Memory B cell (primary cell): ENCODE measurements at regions not wholly inside any gene's neighbourhood (a gene's known extent, or its start where the extent isn't known, plus 50 kb on each side); places are given as distances from the start of the nearest gene placed in this dataset.

Experiments used
- ATAC-seq: fragments of 150-1000 bp; cut with Tn5 transposase; 2 replicates; pipeline ENCODE4 v1.10.0; 2021; ENCODE audit warnings: low read depth, mild to moderate bottlenecking, moderate library complexity
- DNase-seq, 2 donors: peaks; one replicate each; pipeline ENCODE4 v3.0.0; 2022; ENCODE audit warnings: low spot score in 2 of 2
- H3K27ac Mint-ChIP-seq: one replicate; pipeline ENCODE4 v1.8.0; 2022; ENCODE audit warnings: mild to moderate bottlenecking, moderate library complexity, mixed read lengths
- H3K27me3 Mint-ChIP-seq: one replicate; pipeline ENCODE4 v1.8.0; 2022; ENCODE audit warnings: mixed read lengths
- H3K36me3 Mint-ChIP-seq: one replicate; pipeline ENCODE4 v1.8.0; 2022; ENCODE audit warnings: mild to moderate bottlenecking, mixed read lengths
- H3K4me1 Mint-ChIP-seq: one replicate; pipeline ENCODE4 v1.8.0; 2022; ENCODE audit warnings: mixed read lengths
- H3K4me3 Mint-ChIP-seq: one replicate; pipeline ENCODE4 v1.8.0; 2022; ENCODE audit warnings: mild to moderate bottlenecking, moderate library complexity, mixed read lengths
- H3K9me3 Mint-ChIP-seq: one replicate; pipeline ENCODE4 v1.8.0; 2022; ENCODE audit warnings: mixed read lengths

DNA sequence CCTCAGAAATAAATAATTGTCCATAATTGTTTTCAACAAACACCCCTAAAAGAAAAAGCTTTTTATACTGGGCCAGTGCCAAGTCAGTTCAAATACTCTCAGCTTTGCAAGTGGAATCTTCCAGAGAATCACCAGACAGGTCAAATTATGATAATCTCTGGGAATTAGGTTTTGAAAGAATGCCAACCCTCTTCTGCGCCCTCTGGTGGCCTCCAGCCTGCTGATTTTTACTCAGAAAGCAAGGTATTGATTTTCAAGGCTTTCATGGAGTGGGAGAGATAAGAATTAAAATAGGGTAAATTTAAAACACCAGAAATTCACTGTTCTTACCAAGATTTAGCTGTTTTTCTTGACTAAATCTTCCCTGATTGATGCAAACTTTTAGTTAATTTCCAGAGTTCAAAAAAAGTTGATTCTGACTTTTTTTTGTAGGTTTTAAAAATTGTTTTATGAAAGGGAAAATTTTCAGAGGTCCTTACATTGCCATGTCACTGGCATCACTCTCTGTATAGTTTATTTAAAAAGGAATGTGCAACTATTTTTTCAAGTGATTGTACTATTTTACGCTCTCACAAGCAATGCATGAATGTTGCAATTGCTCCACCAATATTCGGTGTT is 282.9 kb upstream of the TNP1 start:
- no peak overlapping the region for H3K4me3 Mint-ChIP-seq
- no peak for ATAC-seq
- H3K4me1 Mint-ChIP-seq, result no peaks in the 10 kb centered on the region
- peaks cover 5% of the 10 kb centered on the region for H3K27me3 Mint-ChIP-seq
- peaks cover 17% of the 10 kb centered on the region for H3K9me3 Mint-ChIP-seq
- no peak overlapping the region for H3K27ac Mint-ChIP-seq
- no peak for DNase-seq
- H3K36me3 Mint-ChIP-seq, result peaks cover 2% of the 10 kb centered on the region

DNA sequence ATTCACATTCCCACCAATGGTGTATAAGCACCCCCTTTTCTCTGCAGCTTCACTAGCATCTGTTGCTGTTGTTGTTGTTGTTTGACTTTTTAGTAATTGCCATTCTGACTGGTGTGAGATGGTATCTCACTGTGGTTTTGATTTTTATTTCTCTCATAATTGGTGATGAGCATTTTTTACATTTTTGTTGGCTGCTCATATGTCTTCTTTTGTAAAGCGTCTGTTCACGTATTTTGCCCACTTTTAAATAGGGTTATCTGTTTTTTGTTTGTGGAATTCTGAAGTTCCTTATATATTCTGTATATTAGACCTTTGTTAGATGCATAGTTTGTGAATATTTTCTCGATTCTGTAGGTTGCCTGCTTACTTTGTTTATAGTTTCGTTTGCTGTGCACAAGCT is 278.4 kb upstream of the TNP1 start:
- H3K27ac Mint-ChIP-seq, result no peak overlapping the region
- no peak overlapping the region for H3K4me3 Mint-ChIP-seq
- H3K4me1 Mint-ChIP-seq, result no peaks in the 10 kb centered on the region
- no peak for DNase-seq
- no peak for ATAC-seq
- peaks cover 23% of the 10 kb centered on the region for H3K9me3 Mint-ChIP-seq
- peaks cover 3% of the 10 kb centered on the region for H3K36me3 Mint-ChIP-seq
- H3K27me3 Mint-ChIP-seq, result no peaks in the 10 kb centered on the region

DNA sequence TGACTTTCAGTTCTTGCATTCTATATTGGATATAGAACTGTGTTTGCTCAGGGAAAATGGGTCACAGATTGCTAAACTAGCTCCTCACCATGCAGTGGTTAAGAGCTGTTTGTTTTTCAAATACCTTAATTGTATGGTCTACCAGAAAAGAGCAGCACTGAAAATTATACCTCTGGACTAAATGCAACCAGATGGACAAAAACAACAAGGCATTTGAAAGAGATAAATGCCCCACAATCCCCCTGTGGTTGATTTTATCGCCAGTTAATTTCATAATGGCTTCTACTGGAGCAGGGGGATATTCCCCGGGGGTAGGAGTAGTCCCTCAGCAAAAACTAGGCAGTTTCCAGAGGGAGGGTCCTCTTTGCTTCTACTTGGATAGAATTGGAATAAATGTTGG is 267.9 kb upstream of the TNP1 start:
- H3K27ac Mint-ChIP-seq, result no peak overlapping the region
- no peaks in the 10 kb centered on the region for H3K36me3 Mint-ChIP-seq
- no peak for ATAC-seq
- H3K4me1 Mint-ChIP-seq, result no peaks in the 10 kb centered on the region
- peaks cover 7% of the 10 kb centered on the region for H3K9me3 Mint-ChIP-seq
- no peak for DNase-seq
- no peak overlapping the region for H3K4me3 Mint-ChIP-seq
- peaks cover 3% of the 10 kb centered on the region for H3K27me3 Mint-ChIP-seq

DNA sequence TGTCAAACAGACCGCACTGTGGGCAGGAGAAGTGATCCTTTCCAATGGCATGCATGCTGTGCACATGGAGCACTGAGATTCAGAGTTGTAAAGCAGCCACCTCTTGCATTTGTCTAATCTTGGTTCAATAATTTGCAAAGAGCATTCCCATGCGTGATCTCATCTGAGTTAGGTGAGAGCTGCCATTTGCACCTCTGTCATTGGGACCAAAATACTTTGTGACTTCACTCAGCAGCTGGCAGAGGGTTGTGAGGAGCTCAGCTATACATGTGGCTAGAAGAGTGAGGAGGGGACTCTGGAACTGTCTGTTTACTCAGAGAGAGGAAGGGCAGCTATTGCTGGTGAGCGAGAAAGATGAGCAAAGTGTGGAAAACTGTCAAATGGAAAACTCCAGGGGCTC is 265.1 kb upstream of the TNP1 start:
- Mint-ChIP-seq H3K4me3 (no peak overlapping the region), H3K27me3 (peaks cover 3% of the 10 kb centered on the region), H3K36me3 (no peaks in the 10 kb centered on the region), H3K27ac (no peak overlapping the region), H3K4me1 (no peaks in the 10 kb centered on the region), H3K9me3 (peaks cover 4% of the 10 kb centered on the region)
- ATAC-seq (no peak), DNase-seq (no peak)

DNA sequence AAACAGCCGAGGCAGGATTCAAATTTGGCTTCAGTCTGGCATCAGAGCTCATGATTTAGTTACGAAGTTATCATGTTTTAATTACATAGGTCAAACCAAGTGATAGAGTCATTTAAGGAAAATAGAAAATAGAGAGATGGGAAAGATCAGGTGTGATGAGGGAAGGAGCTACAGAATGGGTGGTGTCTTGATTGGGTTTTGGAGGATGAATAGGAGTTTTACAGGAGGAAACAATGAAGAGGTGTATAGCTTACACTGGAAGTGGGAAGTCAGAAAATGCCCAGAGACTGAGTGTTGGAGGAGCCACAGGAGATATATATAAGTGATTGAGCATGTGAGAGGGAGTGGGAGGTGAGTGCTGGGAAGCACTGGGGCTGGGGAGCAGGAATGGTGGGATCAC is 264.2 kb upstream of the TNP1 start:
- H3K9me3 Mint-ChIP-seq, result peaks cover 4% of the 10 kb centered on the region
- no peak overlapping the region for H3K4me3 Mint-ChIP-seq
- DNase-seq (no peak), ATAC-seq (no peak)
- H3K27ac Mint-ChIP-seq, result no peak overlapping the region
- no peaks in the 10 kb centered on the region for H3K36me3 Mint-ChIP-seq
- H3K27me3 Mint-ChIP-seq, result peaks cover 3% of the 10 kb centered on the region
- no peaks in the 10 kb centered on the region for H3K4me1 Mint-ChIP-seq

DNA sequence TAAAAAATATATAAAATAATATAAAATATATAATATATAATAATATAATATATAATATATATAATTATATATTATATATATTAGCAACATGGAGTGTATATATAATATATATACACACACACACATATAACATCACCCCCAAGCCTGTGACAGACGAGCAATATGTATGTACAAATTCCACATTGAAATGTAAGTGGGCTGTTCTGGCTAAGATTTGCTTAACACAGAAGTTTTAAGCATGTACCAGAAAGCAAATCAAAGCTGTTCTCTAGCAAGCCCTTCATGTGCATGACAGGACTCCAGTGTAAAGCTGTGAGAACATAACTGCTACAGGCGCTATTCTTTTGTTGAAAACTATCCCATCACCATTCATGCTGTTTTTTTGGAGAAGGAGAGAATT is 261.7 kb upstream of the TNP1 start:
- ATAC-seq (no peak), DNase-seq (no peak)
- H3K27me3 Mint-ChIP-seq, result peaks cover 3% of the 10 kb centered on the region
- no peaks in the 10 kb centered on the region for H3K4me1 Mint-ChIP-seq
- no peaks in the 10 kb centered on the region for H3K36me3 Mint-ChIP-seq
- H3K4me3 Mint-ChIP-seq, result no peak overlapping the region
- no peak overlapping the region for H3K27ac Mint-ChIP-seq
- peaks cover 4% of the 10 kb centered on the region for H3K9me3 Mint-ChIP-seq

DNA sequence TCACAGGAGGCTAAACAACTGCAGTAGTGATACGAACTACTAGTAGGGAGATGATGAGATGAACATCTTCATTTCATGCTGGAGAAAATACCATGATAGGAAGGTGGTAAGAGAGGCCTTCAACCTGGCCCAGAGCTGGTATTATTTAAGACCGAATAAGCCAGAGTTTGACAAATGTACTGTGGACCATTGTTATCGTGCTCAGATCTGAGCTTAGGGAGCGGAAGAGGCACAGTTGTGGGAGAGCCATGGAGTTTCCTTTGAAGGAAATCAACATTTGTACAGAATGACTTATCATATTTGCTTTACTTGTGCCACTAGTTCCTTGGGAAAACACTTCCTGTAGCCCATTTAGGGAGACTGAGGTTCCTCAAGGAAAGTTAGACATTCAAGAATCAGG is 260.6 kb upstream of the TNP1 start:
- no peak overlapping the region for H3K4me3 Mint-ChIP-seq
- no peaks in the 10 kb centered on the region for H3K36me3 Mint-ChIP-seq
- ATAC-seq, result no peak
- H3K4me1 Mint-ChIP-seq, result no peaks in the 10 kb centered on the region
- peaks cover 4% of the 10 kb centered on the region for H3K9me3 Mint-ChIP-seq
- no peak for DNase-seq
- peaks cover 6% of the 10 kb centered on the region for H3K27me3 Mint-ChIP-seq
- no peak overlapping the region for H3K27ac Mint-ChIP-seq

DNA sequence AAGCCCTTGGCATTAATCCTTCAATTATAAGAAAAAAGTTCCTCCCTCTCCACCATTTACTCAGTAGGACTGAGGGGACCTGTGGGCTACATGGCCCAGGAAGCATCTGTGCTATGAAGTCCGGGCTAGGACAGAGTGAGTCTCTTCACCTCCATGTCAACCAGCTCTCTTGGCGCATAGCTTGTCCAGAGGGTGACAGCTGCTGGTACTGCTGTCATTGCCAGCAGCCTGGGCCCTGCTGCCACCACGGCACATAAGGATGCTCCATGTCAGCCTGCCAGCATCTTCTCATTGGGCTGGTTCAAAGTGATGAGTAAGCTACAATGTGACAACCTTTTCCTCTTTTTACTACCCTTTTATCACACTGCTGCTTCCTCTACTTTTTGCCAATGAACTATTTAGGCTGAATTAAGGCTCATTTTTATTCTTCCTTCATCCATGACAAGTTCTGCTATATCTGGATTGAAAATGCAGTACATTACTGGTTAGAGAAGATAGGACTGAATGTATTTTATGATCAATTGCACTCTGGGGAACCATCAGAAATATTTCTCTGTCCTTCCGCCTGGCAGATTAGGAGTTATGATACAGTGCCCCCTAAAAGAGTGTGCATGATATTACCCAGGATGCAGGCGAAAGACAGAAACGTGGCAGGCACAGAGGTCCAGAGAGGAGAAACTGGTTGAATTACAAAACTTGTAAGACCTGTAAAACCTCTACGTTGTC is 258.9 kb upstream of the TNP1 start:
- peaks cover 2% of the 10 kb centered on the region for H3K27me3 Mint-ChIP-seq
- ATAC-seq (no peak), DNase-seq (no peak)
- no peak overlapping the region for H3K27ac Mint-ChIP-seq
- no peaks in the 10 kb centered on the region for H3K4me1 Mint-ChIP-seq
- no peaks in the 10 kb centered on the region for H3K9me3 Mint-ChIP-seq
- no peak overlapping the region for H3K4me3 Mint-ChIP-seq
- H3K36me3 Mint-ChIP-seq, result no peaks in the 10 kb centered on the region

DNA sequence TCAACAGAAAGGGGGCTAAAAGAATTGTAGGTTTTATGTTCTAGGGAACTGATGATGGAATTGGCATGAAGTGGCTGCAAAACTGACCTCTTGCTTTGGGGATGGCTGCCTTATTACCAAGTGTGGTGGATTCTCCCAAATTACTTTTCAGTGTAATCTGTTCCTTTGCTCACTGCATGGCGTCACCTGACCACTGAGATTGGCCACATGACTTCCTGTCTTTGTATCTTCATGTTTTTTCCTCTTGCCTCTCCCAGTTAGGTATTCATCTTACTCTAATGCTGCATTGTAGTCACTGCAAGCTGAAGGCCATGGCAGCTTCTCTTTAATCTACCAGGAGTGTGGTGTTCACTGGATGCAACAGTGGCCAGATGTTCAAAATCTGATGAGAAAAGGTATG is 257.7 kb upstream of the TNP1 start:
- DNase-seq (no peak), ATAC-seq (no peak)
- Mint-ChIP-seq H3K36me3 (no peaks in the 10 kb centered on the region), H3K4me1 (no peaks in the 10 kb centered on the region), H3K4me3 (no peak overlapping the region), H3K27ac (no peak overlapping the region), H3K27me3 (peaks cover 2% of the 10 kb centered on the region), H3K9me3 (no peaks in the 10 kb centered on the region)

DNA sequence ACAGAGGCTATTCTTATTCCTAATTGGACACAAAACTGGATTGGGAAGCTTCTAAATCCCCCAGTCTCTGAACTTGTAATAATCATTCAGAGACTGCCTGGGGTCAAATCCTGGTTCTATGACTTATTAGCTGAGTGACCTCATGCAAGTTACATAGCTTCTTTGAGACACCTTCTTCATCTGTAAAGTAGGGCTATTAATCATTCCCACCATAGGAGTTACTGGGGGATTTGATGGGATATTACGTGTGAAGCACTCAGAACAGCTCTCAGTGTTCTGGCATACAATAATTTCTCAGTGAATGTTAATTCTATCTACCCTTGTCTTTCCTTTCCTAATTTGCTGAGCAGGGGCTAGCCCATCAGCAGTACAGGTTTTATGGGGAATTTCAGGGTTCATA is 256.7 kb upstream of the TNP1 start:
- Mint-ChIP-seq H3K36me3 (no peaks in the 10 kb centered on the region), H3K4me1 (no peaks in the 10 kb centered on the region), H3K9me3 (no peaks in the 10 kb centered on the region), H3K27me3 (peaks cover 4% of the 10 kb centered on the region), H3K27ac (no peak overlapping the region), H3K4me3 (no peak overlapping the region)
- DNase-seq (no peak), ATAC-seq (no peak)

DNA sequence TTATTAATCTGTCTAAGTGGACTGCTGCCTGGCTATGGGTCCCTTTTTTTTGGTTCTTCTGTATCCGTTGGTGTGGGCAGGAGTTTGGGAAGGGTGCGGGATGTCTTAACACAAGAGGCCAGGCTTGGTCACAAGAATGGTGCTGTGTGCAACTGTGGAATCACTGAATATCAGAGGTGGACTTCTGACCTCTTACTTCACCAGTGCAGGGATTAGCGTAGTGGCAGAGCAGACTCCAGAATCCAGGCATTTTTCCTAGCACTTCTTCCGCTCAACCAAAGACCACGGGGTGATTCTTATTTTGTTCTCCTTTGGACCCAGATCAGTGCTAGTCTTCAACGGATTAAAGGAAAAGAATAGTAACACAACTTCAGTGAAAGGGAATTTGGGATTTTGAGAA is 254.3 kb upstream of the TNP1 start:
- Mint-ChIP-seq H3K4me1 (no peaks in the 10 kb centered on the region), H3K4me3 (no peak overlapping the region), H3K27me3 (peaks cover 6% of the 10 kb centered on the region), H3K9me3 (peaks cover 2% of the 10 kb centered on the region), H3K36me3 (no peaks in the 10 kb centered on the region), H3K27ac (no peak overlapping the region)
- no peak for DNase-seq
- no peak for ATAC-seq

DNA sequence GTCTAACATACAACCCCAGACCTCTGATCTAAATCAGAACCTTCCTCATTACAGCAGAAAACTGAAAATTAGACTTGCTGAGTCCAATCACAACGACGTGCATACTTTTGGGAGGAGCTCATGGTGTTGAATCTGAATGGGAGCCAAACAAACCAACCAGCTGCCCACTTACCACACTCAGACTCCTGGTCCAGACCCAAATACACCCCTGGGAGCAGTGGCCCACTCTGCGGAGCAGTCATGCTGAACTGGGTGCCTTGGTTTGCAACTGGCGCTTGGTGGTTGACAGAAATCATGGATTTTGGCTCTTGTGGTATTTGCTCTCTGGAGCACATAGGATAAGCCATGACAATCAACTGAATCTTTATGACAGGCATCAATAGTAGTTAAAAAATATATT is 253.6 kb upstream of the TNP1 start:
- H3K36me3 Mint-ChIP-seq, result no peaks in the 10 kb centered on the region
- ATAC-seq (no peak), DNase-seq (no peak)
- H3K27ac Mint-ChIP-seq, result no peak overlapping the region
- H3K9me3 Mint-ChIP-seq, result peaks cover 2% of the 10 kb centered on the region
- peaks cover 6% of the 10 kb centered on the region for H3K27me3 Mint-ChIP-seq
- no peak overlapping the region for H3K4me3 Mint-ChIP-seq
- H3K4me1 Mint-ChIP-seq, result no peaks in the 10 kb centered on the region

DNA sequence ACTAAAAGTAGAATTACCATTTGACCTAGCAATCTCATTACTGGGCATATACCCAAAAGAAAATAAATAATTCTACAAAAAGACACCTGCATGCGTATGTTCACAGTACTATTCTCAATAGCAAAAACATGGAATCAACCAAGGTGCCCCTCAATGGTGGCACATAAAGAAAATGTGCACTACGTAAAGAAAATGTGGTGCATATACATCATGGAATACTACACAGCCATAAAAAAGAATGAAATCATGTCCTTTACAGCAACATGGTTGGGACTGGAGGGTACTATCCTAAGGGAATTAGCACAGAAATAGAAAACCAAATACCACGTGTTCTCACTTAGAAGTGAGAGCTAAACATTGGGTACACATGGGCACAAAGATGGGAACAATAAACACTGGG is 250.7 kb upstream of the TNP1 start:
- H3K27me3 Mint-ChIP-seq, result peaks cover 8% of the 10 kb centered on the region
- ATAC-seq, result no peak
- H3K4me3 Mint-ChIP-seq, result no peak overlapping the region
- no peaks in the 10 kb centered on the region for H3K4me1 Mint-ChIP-seq
- H3K36me3 Mint-ChIP-seq, result no peaks in the 10 kb centered on the region
- no peak overlapping the region for H3K27ac Mint-ChIP-seq
- H3K9me3 Mint-ChIP-seq, result peaks cover 3% of the 10 kb centered on the region
- no peak for DNase-seq

DNA sequence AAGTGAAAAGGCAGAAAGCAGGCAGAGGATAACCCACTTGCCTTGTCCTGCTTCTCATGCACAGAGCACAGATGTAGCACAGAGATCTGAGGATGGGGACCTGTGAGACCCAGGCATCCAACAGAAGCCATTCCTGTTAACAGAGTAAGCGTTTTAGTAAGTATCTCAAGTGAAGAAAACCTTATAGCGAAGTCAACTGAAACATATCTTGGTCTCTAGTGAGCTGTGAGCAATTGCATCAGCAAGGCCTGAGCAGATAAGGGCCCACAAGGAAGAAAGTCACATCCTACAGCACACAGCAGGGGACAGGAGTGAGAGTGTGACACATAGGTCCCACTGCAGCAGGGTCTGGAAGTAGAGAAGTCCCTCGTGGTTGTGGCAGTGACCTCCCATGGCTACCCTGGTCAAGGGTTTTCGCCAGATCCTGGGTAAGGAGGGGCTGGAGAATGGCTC is 248.7 kb upstream of the TNP1 start:
- peaks cover 3% of the 10 kb centered on the region for H3K9me3 Mint-ChIP-seq
- H3K4me1 Mint-ChIP-seq, result no peaks in the 10 kb centered on the region
- no peak for ATAC-seq
- no peaks in the 10 kb centered on the region for H3K36me3 Mint-ChIP-seq
- no peak overlapping the region for H3K4me3 Mint-ChIP-seq
- H3K27ac Mint-ChIP-seq, result no peak overlapping the region
- no peak for DNase-seq
- peaks cover 8% of the 10 kb centered on the region for H3K27me3 Mint-ChIP-seq

DNA sequence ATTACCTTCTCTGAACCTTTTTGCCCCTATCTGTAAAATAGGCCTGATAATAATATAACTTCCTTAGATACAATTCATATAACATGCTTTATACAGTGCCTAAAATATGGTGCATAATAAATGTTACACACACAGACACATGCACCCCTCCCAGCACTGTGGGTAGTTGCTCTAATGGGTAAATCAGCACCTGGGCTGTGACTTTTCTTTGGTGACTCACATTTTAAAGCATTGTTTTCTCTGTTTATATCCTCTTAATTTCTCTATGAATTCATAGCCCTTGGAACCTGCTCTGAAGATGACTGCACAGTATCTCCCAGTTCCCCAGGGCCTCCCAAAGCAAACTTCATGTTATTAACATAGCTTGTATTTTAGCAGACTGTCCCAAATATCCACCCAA is 248.2 kb upstream of the TNP1 start:
- Mint-ChIP-seq H3K4me1 (no peaks in the 10 kb centered on the region), H3K4me3 (no peak overlapping the region), H3K36me3 (no peaks in the 10 kb centered on the region), H3K9me3 (peaks cover 3% of the 10 kb centered on the region), H3K27me3 (peaks cover 8% of the 10 kb centered on the region), H3K27ac (no peak overlapping the region)
- no peak for ATAC-seq
- DNase-seq, result no peak
